Fibroblast of villous mesenchyme (primary cell): ENCODE measurements at regions not wholly inside any gene's neighbourhood (a gene's known extent, or its start where the extent isn't known, plus 50 kb on each side); places are given as distances from the start of the nearest gene placed in this dataset.

Experiments used
- DNase-seq: peaks from one replicate; pipeline ENCODE4 v3.0.0-alpha.2; 2010; ENCODE audit warnings: low read depth
- H3K4me3 ChIP-seq: 2 replicates; pipeline ENCODE4 v1.5.1; 2011; ENCODE audit warnings: low read depth, mild to moderate bottlenecking, low read length
- TF ChIP-seq, protein P1 (sequence below): IDR thresholded peaks from 2 replicates; pipeline ENCODE4 v1.5.1; 2012; ENCODE audit warnings: low read depth, mild to moderate bottlenecking, low read length; ENCODE audit not compliant: insufficient read depth

DNA sequence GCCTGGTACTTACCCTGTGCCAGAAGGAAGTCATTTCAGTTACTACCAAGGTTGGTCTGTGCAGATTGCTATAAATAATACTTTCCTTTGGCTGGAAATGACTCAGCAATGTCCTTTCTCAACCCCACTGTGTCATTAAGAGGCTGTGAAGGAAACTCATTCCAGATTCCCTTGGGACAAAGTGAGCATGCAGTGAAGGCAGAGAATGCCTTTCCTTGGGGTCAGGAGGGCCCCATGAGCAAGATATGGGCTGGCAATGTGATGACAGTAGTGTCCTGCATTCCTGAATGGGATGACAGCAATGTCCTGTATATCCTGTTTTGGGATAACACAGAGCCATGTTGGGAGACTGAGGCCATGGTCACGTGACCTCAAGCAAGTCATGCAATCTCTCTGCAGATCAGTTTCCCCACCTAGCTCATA is 213.1 kb upstream of the TMTC4 start:
- TF ChIP-seq, protein P1, sequence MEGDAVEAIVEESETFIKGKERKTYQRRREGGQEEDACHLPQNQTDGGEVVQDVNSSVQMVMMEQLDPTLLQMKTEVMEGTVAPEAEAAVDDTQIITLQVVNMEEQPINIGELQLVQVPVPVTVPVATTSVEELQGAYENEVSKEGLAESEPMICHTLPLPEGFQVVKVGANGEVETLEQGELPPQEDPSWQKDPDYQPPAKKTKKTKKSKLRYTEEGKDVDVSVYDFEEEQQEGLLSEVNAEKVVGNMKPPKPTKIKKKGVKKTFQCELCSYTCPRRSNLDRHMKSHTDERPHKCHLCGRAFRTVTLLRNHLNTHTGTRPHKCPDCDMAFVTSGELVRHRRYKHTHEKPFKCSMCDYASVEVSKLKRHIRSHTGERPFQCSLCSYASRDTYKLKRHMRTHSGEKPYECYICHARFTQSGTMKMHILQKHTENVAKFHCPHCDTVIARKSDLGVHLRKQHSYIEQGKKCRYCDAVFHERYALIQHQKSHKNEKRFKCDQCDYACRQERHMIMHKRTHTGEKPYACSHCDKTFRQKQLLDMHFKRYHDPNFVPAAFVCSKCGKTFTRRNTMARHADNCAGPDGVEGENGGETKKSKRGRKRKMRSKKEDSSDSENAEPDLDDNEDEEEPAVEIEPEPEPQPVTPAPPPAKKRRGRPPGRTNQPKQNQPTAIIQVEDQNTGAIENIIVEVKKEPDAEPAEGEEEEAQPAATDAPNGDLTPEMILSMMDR = no peak
- no peak overlapping the region for H3K4me3 ChIP-seq

DNA sequence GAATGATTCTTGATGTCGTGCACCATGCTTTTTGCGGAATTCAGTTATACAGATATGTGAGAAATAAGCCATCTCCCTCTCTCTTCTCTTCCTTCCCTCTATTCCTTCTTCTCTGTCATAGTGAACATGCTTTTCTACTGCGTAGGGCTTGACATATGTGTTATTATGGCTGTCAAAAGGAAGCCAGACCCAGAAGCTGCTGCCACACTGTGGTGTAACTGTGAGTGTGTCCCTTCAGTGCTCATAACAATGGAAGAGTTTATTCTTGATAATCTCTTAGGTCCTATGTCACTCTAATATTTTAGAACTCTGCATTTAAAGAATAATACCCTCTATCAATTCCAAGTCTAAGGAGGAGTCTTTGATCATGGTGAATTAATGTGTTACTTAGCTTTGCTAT is 208.9 kb upstream of the TMTC4 start:
- no peak for DNase-seq
- TF ChIP-seq, protein P1 = no peak
- H3K4me3 ChIP-seq = no peak overlapping the region

More for the DNA sequence above, 213.1 kb upstream of the TMTC4 start:
- DNase-seq = peak; percentile 78

DNA sequence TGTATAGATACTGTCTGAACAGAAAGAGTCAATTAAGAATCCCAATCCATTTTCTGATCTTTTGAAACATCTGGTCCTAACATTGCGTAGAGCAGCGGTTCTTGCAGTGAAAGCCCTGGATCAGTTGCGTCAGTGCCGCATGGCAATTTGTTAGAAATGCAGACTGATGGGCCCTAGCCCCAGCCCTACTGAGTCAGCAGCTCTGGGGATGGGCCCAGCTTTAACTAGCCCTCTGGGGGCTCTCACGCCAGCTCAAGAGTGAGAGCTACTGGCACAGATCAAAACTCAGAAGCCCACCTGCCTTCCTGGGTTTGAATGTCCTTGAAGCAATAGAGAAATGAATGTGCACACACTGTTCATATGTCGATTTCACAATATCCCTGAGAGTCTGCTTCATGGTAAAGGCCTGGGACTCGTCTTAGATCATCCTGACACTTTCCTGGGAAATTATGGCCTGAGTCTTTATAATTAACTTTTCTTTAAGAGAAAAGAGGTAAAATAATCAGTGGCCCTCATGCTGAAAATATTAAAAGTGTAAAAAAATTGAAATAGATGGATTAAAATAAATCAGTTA is 206.8 kb upstream of the TMTC4 start:
- TF ChIP-seq, protein P1 = no peak
- DNase-seq = peak; percentile 64
- no peak overlapping the region for H3K4me3 ChIP-seq

DNA sequence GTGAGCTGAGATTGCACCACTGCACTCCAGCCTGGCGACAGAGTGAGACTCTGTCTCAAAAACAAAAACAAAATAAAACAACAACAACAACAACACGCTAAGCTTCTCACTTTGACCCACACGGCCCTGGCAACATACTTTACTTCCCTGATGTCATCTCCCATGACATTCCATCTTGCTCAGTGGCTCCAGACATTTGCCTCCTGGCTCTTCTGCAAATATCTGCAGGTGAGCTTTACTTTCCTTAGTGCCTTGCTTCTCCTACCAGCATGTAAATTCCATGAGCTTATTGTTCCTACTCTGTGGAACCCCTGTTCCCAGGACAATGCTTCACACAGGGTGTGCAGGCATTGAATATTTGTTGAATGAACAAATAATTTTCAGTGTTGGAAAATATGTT is 205.6 kb upstream of the TMTC4 start:
- H3K4me3 ChIP-seq = no peak overlapping the region
- TF ChIP-seq, protein P1 = no peak
- DNase-seq = peak; percentile 19

DNA sequence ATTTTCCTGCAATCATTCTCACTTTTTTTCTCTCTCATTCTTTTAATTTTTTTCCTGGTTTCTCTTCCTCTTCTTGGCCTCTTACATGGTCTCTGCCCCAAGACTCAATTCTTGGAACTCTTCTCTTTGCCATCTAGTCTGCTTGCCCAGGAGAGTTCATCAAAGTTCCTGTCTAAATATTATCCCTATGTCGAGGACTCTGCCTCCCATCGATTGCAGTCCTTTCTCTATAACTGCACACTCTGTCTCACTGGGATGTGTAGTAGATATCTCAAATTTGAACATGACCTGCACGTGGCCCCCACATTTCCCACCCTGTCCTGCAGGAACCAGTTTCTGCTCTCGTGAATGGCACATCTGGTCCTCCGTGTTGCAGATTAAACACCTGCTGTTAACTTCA is 204.7 kb upstream of the TMTC4 start:
- TF ChIP-seq, protein P1 = no peak
- no peak overlapping the region for H3K4me3 ChIP-seq
- no peak for DNase-seq

DNA sequence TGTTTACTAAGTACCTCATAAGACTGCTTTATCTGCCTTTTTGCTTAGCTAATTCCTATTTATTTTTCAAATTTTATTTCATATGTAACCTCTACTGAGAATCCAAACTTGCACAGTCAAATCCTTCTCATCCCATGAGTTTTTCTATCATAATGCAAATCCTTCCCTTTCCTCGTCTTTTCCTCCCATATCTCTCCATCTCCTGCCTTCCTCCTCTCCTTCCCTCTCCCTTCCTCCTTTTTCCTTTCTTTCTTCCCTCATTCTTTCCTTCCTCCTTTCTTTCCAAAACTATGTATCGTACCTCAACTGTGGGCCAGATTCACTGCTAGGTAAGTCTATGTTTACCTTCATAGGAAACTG is 201.4 kb upstream of the TMTC4 start:
- H3K4me3 ChIP-seq = no peak overlapping the region
- TF ChIP-seq, protein P1 = no peak
- DNase-seq = no peak

DNA sequence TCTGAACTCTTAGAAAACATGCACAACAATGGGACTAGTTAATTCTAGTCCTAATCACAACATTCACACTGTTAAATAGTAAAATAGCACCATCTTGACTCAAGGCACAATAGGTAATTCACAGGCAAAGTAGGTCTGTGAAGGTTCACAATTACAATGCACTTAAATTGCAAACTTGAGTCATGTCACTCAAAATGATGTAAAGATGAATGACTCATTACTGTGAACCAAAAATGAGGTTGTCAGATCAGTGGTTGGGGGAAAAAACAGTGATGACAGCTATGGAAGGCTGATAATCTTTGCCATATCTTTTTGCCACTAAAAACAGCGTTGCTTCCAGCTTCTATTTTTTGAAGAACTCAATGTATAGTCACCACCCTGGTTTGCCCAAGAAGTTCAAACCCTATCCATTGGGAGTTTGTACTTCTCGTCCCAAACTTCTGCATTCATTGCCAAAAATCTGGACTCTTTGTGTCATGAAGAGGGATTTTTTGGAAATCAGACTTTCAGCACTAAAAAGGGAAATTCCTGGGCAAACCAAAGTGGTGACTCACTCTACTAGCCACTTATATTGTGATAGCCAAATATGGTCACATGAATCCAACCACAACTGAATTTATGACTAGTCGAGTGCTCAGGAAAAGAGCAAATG is 200.9 kb upstream of the TMTC4 start:
- peak; percentile 92 for DNase-seq
- TF ChIP-seq, protein P1 = no peak
- no peak overlapping the region for H3K4me3 ChIP-seq
